ENCODE measurements at regions not wholly inside any gene's neighbourhood (a gene's known extent, or its start where the extent isn't known, plus 50 kb on each side); places are given as distances from the start of the nearest gene placed in this dataset.

- TF ChIP-seq CTCF (conservative IDR thresholded peaks at IDR 0.05) = no peak
- TF ChIP-seq ZFX (IDR thresholded peaks at IDR 0.05) = no peak
These were observed 203.2 kb downstream of the FAM43A start for GRCh38 chr3:194888916-194889315.

Data from C4-2B (cell line).